ENCODE measurements at regions not wholly inside any gene's neighbourhood (a gene's known extent, or its start where the extent isn't known, plus 50 kb on each side); places are given as distances from the start of the nearest gene placed in this dataset.
"Not testable (repeated sequence)": the region's sequence is repeated elsewhere in the genome, so short reads cannot be mapped to it uniquely, and the experiment has no call there.

GRCh38 chr2:43068631-43069517 lies 157.5 kb downstream of the ZFP36L2 start:
- DNase-seq, result no peak

- DNase-seq, result no peak
These were observed 158.3 kb downstream of the ZFP36L2 start for GRCh38 chr2:43068041-43068533.

GRCh38 chr2:43067254-43068040 lies 159.0 kb downstream of the ZFP36L2 start:
- DNase-seq, result no peak

GRCh38 chr2:43066541-43067253 lies 159.7 kb downstream of the ZFP36L2 start:
- DNase-seq, result not testable (repeated sequence)

GRCh38 chr2:43065871-43066270 lies 160.5 kb downstream of the ZFP36L2 start:
- no peak for DNase-seq

GRCh38 chr2:43065036-43065435 lies 161.4 kb downstream of the ZFP36L2 start:
- no peak for DNase-seq

- not testable (repeated sequence) for DNase-seq
These were observed 163.3 kb downstream of the ZFP36L2 start for GRCh38 chr2:43063096-43063495.

GRCh38 chr2:43062058-43062457 lies 164.3 kb downstream of the ZFP36L2 start:
- no peak for DNase-seq

- no peak for DNase-seq
These were observed 165.9 kb downstream of the ZFP36L2 start for GRCh38 chr2:43060390-43061016.

GRCh38 chr2:43059183-43059897 lies 167.1 kb downstream of the ZFP36L2 start:
- peak; percentile 78 to 92 for DNase-seq

GRCh38 chr2:43058726-43059110 lies 167.7 kb downstream of the ZFP36L2 start:
- DNase-seq, result no peak

- DNase-seq, result no peak
These were observed 168.4 kb downstream of the ZFP36L2 start for GRCh38 chr2:43057742-43058725.

GRCh38 chr2:43057026-43057741 lies 169.2 kb downstream of the ZFP36L2 start:
- DNase-seq, result peak; percentile 4 to 67

- no peak for DNase-seq
These were observed 170.4 kb downstream of the ZFP36L2 start for GRCh38 chr2:43055985-43056384.

GRCh38 chr2:43055086-43055912 lies 171.1 kb downstream of the ZFP36L2 start:
- DNase-seq, result no peak

- DNase-seq, result no peak
These were observed 172.0 kb downstream of the ZFP36L2 start for GRCh38 chr2:43054367-43054766.

GRCh38 chr2:43052944-43053306 lies 173.5 kb downstream of the ZFP36L2 start:
- no peak for DNase-seq

- DNase-seq, result no peak
These were observed 174.0 kb downstream of the ZFP36L2 start for GRCh38 chr2:43052204-43052943.
